Right lobe of liver (tissue), 4 donors: ENCODE measurements at regions not wholly inside any gene's neighbourhood (a gene's known extent, or its start where the extent isn't known, plus 50 kb on each side); places are given as distances from the start of the nearest gene placed in this dataset.
"Not testable (repeated sequence)": the region's sequence is repeated elsewhere in the genome, so short reads cannot be mapped to it uniquely, and the experiment has no call there.

Experiments
- POLR2A ChIP-seq: fragments of 450-650 bp; IDR thresholded peaks from one replicate; pipeline ENCODE4 v1.6.1; 2017; ENCODE audit warnings: antibody characterized with exemption, mild to moderate bottlenecking
- TF ChIP-seq, protein P1 (sequence below), 4 donors: fragments of 200-600 bp in 3 of 4; fragments of 450-650 bp in 1 of 4; IDR thresholded peaks; one replicate each; pipeline versions ENCODE4 v1.5.1 to v1.8.0; 2016 to 2022; ENCODE audit warnings: antibody characterized with exemption in 4 of 4, mild to moderate bottlenecking in 2 of 4
- donor health status: DM: no; HTN: no; CAD: no.
- donor health status: DM: no; HTN: no; CAD: no.
- donor health status: DM: no; HTN: yes; CAD: no.

DNA sequence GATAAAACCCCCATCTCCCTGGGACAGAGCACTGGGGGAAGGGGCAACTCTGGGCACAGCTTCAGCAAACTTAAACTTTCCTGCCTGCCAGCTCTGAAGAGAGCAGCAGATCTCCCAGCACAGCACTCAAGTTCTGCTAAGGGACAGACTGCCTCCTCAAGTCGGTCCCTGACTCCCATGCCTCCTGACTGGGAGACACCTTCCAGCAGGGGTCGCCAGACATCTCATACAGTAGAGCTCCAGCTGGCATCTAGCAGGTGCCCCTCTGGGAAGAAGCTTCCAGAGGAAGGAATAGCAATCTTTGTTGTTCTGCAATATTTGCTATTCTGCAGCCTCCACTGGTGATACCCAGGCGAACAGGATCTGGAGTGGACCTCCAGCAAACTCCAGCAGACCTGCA is 194.7 kb downstream of the RFPL4B start:
- TF ChIP-seq POLR2A, result not testable (repeated sequence)
- TF ChIP-seq, protein P1, sequence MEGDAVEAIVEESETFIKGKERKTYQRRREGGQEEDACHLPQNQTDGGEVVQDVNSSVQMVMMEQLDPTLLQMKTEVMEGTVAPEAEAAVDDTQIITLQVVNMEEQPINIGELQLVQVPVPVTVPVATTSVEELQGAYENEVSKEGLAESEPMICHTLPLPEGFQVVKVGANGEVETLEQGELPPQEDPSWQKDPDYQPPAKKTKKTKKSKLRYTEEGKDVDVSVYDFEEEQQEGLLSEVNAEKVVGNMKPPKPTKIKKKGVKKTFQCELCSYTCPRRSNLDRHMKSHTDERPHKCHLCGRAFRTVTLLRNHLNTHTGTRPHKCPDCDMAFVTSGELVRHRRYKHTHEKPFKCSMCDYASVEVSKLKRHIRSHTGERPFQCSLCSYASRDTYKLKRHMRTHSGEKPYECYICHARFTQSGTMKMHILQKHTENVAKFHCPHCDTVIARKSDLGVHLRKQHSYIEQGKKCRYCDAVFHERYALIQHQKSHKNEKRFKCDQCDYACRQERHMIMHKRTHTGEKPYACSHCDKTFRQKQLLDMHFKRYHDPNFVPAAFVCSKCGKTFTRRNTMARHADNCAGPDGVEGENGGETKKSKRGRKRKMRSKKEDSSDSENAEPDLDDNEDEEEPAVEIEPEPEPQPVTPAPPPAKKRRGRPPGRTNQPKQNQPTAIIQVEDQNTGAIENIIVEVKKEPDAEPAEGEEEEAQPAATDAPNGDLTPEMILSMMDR (IDR thresholded peaks at IDR 0.05), result not testable (repeated sequence)
